GM21825 (cell line): ENCODE measurements at regions not wholly inside any gene's neighbourhood (a gene's known extent, or its start where the extent isn't known, plus 50 kb on each side); places are given as distances from the start of the nearest gene placed in this dataset.

Experiments used
- ATAC-seq: cut with Tn5 transposase; IDR thresholded peaks from one replicate; pipeline ENCODE4 v1.9.1; 2021; ENCODE audit warnings: mild to moderate bottlenecking, moderate library complexity; ENCODE audit not compliant: unreplicated experiment

- no peak for ATAC-seq
Measured at GRCh38 chr5:45195026-45195425, 386.3 kb downstream of the MRPS30 start.
